Fibroblast of skin of left biceps (primary cell): ENCODE measurements at regions not wholly inside any gene's neighbourhood (a gene's known extent, or its start where the extent isn't known, plus 50 kb on each side); places are given as distances from the start of the nearest gene placed in this dataset.
A peak's percentile ranks its signal among the peaks of the same experiment; 100 is the strongest.
"Not testable (repeated sequence)": the region's sequence is repeated elsewhere in the genome, so short reads cannot be mapped to it uniquely, and the experiment has no call there.

Experiments used
- DNase-seq, 2 experiments: peaks; one replicate each; pipeline ENCODE4 v3.0.0-alpha.2; 2013; ENCODE audit warnings: low read depth in 2 of 2

DNA sequence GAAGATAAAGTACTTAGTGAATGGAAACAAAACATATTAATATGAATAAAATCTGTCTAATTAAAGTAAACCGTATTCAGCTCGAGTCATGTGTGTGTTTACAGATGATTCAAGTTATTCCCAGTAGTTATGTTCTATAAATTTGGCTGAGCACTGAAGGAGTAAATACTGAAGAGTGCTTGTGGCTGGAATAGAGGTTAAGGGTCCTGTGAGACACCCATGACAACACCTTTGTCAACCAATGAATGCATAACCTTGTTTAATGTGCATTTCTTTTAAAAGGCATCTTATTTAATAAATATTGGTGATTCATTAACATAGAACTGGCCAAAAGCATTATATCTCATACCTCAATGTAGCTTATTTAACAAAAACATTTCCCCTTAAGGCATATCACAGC is 577.8 kb upstream of the SLITRK5 start:
- DNase-seq = no peak

DNA sequence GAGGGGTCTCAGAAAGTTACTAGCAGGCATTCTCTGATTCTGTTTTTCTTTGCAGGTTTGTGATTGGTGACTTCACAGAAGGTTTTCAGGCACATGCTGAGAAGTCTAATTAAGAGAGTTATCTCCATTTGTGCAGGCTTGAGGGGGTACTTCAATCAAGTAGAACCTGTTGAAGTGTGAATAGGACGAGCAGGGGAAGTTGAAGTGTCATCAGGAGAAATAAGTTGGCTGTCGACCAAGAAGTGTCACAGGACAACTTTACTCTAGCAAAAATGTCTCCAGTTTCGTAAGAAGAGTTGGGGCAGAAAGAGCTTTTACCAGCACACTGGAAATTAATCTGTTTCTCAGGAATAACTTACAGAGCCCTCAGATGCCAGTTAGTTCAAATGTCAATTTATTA is 576.5 kb upstream of the SLITRK5 start:
- no peak for DNase-seq

DNA sequence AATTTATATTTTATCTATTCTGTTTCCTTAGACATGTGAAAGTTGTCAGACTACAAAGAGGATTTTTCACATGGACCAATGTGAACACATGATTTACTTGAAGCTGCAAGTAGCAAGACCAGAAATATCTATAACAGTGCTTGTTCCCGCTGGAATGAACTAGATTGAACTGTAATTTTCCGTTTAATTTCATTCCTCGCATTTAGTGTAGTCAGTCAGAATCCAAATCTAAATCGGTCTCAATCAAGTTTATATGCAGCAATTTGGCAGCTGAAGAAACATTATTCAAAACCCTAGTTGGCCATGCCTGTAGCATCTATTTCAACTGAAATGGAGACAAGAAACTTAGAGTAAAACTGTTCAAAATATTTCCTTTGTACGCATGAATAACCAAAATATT is 570.7 kb upstream of the SLITRK5 start:
- no peak for DNase-seq

DNA sequence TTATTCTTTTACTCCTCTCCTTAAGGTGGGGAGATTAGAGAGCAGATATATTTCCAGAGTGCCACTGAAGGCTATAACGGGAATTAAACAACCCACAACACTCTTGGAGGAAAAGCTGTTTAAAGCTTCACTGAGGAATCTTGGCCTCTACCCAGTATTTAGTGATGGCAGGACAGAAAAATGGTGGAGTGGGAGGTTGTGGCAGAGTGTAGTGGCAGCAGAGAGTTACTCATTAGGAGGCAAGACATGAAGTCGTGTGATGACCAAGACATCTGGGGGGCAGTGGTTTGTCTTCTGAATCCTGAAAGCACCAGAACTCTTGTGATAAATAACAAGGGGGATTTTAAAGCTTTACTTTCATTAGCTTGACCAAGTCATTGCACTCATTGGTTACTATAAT is 563.5 kb upstream of the SLITRK5 start:
- DNase-seq = no peak

DNA sequence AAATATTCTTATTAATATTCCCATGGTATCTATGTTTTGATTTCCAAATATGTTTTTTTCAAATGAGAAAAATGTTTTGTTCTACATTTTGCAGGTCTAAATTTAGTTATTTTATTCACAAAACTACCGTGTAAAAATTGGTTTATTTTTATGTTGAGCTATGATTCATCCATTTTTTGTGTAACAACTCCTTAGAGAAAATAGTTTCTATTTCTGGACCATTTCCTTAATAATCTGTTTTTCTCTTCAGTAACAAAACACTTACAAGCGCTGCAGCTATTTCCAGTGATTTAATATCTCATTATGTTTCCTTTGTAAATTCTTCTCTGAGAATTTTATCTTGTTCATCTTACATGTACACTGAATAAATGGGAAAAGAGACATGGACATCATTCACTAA is 550.7 kb upstream of the SLITRK5 start:
- no peak for DNase-seq

DNA sequence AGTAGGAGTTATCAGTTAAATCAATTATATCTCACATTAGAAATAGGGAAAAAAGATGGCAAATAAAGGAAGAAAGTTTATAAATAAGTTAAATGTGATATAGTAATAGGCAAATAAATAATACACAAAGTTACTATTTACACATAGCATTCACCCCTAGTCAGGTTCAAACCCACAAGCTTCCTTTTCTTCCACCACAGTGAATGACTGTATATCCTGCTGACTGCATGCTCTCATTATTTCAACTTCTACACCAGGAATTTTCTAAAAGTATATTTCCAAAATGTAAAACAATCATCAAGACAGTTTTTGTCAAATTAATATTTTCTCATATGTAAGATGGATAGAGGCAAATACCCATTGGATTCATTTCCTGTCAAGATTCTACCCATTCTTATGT is 548.6 kb upstream of the SLITRK5 start:
- no peak for DNase-seq

DNA sequence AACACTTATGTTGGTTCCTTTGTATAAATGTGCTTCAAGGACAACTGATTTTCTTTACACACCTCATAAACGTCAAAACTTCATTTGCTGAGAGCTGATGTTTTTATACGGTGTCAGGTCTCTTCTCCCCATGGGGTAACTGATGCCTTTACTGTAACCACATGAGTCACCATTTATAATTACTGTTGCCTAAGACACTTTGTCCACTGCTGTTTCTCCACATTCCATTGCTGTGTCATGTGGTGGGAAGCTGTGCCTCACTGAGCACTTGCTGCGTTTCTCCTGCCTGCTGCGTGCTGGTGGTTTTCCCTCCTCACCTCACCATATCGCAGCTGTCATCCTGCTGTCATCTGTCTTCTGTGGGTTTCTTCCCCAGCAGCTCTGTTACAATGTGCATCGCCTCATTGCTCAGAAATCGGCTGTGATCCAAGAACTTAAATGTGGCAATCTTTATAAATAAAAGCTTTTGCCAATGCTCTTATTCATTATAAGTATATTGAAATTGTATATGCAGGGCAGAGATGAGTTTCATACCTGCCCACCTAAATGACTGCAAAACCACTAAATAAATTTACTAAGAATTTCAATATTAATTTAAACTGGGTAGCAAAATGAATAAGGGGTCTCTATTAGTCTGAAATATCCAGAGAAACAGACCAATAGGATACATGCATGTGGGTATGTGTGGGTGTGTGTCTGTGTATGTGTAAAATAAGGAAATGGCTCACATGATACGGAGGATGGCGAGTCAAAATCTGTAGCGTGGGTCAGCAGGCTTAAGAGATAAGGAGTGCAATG is 547.0 kb upstream of the SLITRK5 start:
- DNase-seq = peak; percentile 95 to 96

DNA sequence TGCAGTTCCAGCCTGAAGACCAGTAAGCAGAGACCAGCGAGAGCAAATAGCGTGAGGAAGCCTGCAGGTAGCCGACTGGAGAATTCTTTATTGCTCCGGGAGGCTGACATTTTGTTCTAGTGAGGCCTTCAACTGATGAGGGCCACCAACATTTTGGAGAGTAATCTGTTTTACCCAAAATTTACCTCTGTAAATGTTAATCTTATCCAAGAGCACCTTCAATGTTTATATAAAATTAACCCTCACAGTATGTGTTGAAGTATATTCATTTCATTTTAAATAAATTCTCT is 546.4 kb upstream of the SLITRK5 start:
- no peak for DNase-seq

DNA sequence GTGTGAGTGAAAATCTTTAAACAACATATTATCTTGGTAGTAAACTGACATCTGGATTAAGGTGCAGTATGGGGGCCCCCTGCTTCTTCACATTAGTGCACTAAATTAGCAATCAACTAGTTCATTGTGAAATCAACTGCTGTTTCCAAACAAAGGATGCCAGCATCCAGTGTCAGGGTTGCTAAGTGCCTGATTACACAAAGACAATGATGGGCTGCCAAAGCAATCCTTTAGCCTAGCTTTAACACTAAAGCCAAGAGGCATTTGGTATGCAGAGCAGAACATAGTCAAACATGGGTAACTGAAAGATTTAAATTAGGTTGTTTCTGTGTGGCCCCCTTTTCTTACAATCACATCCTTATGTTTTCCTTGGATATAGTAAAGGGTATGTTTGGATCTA is 543.1 kb upstream of the SLITRK5 start:
- DNase-seq = no peak

DNA sequence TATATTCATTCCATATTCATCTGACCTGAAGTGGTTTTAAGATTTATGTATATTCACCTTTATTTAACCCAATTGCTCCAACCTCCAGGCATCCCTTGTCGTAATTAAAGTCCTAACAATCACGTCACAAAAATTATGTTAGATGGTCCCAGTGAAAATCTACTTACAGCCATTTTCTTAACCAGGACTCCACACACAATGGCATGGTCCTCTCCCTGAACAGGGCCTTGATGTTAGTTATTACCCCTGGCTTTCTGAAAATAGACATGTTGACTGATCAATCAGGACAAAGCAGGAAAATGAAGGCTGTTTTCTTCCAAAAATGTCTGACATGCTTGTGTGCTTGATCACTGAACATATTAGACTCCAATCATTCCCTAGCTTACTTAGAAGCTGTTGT is 542.7 kb upstream of the SLITRK5 start:
- DNase-seq = no peak

DNA sequence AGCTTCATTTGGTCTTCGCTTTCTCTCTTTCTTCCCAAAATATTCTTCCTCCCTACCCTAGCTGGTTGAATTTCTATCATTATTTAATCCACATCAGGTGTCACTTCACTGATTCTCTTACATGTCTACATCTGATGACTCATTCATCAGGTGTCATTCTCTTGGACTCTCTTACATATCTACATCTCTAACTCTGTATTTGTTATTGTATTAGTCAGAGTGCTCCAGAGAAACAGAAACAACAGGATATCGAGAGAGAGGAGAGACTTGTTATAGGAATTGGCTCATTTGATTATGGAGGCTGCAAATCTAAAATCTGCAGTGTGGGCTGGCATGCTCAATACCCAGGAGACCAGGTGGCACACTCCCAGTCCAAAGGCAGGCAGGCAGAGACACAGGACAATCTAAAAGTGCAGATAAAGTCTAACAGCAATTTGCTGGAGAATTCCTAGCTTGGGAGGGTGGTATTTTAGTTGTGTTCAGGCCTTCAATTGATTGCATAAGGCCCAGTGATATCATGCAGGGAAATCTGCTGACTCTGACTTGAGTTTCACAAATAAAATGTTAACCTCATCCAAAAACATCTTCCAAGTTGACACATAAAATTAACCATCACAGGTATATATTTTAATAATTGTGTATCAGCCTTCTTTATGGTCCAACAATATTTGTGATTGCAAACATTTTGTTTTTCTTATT is 541.4 kb upstream of the SLITRK5 start:
- DNase-seq = no peak

DNA sequence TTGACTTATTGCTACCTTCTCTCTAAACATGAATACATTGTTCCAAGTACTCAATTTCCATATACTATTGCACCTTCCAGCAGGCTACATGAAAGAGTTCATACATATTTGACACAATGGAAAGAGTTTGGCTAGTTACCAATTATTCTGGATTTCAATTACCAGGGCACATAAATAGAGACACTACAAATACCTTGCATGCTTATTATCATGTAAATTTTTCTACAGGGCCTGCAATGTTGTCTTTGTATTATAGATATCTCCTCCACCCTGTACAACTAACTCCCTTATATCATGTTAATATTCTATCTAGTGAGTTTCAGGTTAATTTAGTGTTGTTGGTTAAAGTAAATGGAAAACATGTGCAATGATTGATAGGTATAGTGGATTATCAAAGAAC is 540.7 kb upstream of the SLITRK5 start:
- no peak for DNase-seq

DNA sequence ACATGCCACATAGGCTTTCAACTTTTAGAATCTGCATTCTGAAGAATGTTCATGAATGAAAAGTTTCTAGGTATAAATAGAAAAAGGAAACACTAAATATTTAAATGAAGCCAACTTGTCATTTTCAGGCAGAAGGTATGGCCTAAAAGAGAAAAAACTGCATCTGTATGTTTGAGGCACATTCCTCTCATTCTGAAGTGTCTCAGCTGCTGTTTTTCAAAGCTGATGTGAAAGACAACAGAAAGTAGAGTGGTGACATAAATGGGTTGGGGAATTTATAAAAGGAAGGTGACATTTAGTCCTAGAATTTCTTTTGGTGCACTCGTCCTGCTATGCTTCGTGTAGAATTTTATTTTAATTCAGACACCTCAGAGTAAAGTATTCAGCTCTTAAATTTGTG is 539.6 kb upstream of the SLITRK5 start:
- no peak for DNase-seq

DNA sequence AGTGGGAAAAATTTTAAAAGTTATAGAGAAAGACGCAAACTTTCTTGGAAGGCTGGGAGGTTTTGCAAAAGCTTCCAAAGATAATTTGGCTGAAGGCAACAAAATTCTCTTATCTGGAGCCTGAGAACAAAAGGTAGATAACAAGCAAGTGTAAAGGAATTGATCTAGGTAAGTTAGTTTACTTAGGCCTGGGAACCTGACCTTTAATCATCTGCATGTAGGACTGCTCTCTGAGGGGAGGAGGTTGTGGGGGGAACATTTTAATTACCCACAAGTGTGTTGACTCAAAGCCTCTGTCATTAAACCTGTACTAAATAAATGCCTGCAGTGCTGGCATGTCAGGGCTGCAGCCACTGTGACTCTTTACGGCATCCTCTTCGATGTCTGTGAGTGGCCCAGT is 532.3 kb upstream of the SLITRK5 start:
- no peak for DNase-seq

DNA sequence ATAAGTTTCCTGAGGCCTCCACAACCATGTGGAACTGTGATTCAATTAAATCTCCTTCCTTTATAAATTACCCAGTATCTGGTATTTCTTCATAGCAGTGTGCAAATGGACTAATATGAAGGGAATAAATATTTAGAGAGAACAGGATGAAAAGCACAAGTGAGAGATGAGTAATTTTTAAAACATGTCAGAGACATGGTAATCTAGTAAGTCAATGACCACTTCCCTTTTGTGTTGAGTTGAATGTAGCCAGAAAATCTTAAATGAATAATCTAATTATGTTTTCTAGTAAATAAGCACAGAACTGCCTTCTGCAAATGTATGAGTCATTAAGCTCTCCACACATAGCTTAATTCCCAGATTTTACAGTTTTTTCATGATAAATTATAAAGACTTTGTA is 524.1 kb upstream of the SLITRK5 start:
- peak; percentile 13 for DNase-seq

DNA sequence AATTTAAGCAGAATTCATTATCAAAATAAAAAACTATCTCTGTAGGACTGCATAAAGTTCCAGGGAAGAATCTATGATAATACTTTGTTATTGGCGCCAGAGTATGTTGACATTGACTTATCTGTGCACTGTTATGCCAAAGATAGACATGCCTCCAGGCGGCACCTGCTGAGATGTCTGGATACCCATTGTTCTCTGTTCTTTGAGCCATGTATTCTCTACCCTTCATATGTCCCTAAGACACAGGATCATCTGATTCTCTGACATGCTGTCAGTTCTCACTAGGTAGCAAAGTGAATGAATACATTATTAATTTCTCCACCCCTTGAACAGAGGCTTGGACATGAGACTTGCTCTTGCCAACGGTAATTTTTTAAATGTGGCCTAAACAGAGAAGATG is 517.8 kb upstream of the SLITRK5 start:
- DNase-seq = no peak

DNA sequence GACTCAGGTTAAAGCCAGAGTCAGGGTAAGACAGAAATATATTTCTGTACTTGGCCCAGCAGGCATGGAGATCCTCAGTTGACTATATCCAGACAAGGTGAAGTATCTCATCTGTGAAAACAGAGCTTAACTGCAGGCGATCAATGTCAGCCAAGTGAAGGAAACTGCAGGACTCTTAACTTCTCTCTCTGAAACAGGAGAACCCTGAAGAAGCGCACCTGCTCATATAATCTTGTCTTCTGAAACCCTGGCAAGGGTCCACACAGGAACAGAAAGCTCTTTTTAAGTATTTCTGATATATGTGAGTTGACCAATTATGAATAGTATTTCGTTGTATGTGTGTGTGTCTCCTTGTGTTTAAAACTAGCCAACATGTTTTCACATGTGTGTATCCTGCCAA is 504.8 kb upstream of the SLITRK5 start:
- no peak for DNase-seq

DNA sequence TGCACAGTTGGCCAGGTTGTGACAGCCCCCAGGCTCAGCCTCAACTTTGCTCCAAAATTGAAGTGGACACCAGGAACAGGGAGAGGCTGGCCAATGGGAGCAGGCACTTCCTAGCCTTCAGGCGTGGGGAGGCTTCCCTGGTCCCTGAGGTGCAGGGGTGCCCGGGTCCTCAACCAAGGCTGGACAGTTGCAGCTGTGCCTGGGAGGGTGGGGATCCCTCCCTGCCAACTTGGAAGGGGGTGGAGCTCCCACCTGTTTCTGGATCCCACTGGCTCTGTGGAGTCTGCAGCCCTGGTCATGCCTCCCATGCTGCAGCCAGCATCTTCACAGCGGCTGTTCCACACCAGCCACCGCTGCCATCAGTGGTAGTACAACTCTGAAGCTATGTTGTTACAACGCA is 502.8 kb upstream of the SLITRK5 start:
- DNase-seq = no peak

DNA sequence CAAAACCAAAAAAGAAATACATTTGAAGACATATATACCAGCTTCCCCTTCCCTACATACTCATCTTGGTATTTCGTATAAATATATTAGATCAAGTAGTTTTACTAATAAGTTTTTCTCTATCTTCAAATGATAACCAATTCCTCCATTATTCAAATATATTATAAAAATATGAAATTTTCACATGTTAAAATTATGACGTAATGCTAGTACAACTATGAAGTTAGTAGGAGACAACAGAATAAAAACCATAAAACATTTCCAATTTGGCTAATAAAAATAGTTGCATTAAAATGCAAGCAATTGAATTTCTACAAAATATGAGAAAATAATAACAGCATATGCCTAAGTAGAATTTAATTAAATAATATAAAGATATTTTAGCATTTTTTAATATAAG is 501.8 kb upstream of the SLITRK5 start:
- no peak for DNase-seq

DNA sequence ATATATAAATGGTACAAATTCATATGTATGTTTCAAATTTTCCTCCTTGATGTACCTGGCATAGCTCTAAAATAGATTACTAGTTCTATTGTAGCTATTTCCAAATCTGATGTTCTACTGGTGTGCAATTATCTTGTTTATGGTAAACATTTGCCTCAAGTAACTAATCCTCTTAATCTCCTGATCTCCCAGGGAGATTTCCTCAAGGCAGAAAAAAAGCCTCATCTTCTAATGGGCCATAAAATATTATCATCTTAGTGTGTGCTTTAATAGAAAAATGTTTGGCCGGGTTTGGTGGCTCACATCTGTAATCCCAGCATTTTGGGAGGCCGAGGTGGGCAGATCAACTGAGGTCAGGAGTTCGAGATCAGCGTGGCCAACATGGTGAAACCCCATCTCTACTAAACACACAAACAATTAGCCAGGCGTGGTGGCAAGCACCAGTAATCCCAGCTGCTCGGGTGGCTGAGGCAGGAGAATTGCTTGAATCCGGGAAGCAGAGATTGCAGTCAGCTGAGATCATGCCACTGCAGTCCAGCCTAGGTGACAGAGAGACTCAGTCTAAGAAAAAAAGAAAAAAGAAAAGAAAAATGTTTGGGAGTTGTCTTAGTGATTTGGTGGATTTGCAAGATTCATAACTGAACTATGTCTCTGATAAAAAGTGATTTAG is 498.9 kb upstream of the SLITRK5 start:
- no peak for DNase-seq

DNA sequence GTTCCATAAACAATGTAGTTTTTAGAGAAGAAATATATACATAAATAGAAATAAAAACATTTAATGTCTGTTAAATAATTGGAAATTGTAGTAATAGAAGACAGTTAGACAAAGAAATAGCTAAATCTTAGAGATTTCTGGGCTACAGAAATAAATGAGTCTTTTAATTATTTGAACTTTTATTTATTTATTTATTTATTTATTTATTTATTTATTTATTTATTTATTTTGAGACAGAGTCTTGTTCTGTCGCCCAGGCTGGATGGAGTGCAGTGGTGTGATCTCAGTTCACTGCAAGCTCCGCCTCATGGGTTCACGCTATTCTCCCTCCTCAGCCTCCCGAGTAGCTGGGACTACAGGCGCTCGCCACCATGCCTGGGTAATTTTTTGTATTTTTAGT is 486.0 kb upstream of the SLITRK5 start:
- not testable (repeated sequence) for DNase-seq

DNA sequence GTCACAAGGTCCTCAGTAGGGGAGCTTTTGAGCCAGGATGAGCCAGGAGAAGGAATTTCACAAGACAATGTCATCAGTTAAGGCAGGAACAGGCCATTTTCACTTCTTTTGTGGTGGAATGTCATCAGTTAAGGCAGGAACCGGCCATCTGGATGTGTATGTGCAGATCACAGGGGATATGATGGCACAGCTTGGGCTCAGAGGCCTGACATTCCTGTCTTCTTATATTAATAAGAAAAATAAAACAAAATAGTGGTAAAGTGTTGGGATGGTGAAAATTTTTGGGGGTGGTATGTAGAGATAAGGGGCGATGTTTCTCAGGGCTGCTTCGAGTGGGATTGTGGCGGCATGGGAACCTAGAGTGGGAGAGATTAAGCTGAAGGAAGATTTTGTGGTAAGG is 484.5 kb upstream of the SLITRK5 start:
- DNase-seq = not testable (repeated sequence)

DNA sequence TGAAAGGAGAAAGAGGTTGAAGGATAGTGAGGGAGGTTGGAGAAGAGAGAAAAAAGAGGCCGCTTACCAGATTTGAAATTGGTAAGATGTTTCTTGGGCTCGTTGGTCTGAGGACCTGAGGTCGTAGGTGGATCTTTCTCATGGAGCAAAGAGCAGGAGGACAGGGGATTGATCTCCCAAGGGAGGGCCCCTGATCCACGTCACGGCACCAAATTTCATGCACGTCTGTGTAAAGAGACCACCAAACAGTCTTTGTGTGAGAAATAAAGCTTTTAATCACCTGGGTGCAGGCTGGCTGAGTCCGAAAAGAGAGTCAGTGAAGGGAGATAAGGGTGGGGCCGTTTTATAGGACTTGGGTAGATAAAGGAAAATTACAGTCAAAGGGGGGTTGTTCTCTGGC is 479.7 kb upstream of the SLITRK5 start:
- not testable (repeated sequence) for DNase-seq
